ENCODE measurements at regions not wholly inside any gene's neighbourhood (a gene's known extent, or its start where the extent isn't known, plus 50 kb on each side); places are given as distances from the start of the nearest gene placed in this dataset.

GRCh38 chr12:19872621-19873540 is 433.6 kb downstream of the AEBP2 start:
- no peak for DNase-seq (ENCODE audit: low read depth)

GRCh38 chr12:19880076-19880475 is 440.8 kb downstream of the AEBP2 start:
- DNase-seq (ENCODE audit: low read depth): no peak

GRCh38 chr12:19880721-19881120 is 441.4 kb downstream of the AEBP2 start:
- no peak for DNase-seq (ENCODE audit: low read depth)

GRCh38 chr12:19882346-19882745 is 443.1 kb downstream of the AEBP2 start:
- no peak for DNase-seq (ENCODE audit: low read depth)

- no peak for DNase-seq (ENCODE audit: low read depth)
Measured at GRCh38 chr12:19884021-19884492, 444.8 kb downstream of the AEBP2 start.

GRCh38 chr12:19885093-19885812 is 446.0 kb downstream of the AEBP2 start:
- DNase-seq (ENCODE audit: low read depth): no peak

- DNase-seq (ENCODE audit: low read depth): no peak
Measured at GRCh38 chr12:19886065-19886464, 446.8 kb downstream of the AEBP2 start.

GRCh38 chr12:19886639-19887064 is 447.4 kb downstream of the AEBP2 start:
- DNase-seq (ENCODE audit: low read depth): no peak

- no peak for DNase-seq (ENCODE audit: low read depth)
Measured at GRCh38 chr12:19890024-19890423, 450.7 kb downstream of the AEBP2 start.

- DNase-seq (ENCODE audit: low read depth): no peak
Measured at GRCh38 chr12:19891936-19892591, 452.8 kb downstream of the AEBP2 start.

GRCh38 chr12:19893514-19893913 is 454.2 kb downstream of the AEBP2 start:
- DNase-seq (ENCODE audit: low read depth): no peak

GRCh38 chr12:19894050-19894449 is 454.8 kb downstream of the AEBP2 start:
- no peak for DNase-seq (ENCODE audit: low read depth)

- DNase-seq (ENCODE audit: low read depth): no peak
Measured at GRCh38 chr12:19894803-19895202, 455.5 kb downstream of the AEBP2 start.

GRCh38 chr12:19895246-19896020 is 456.1 kb downstream of the AEBP2 start:
- DNase-seq (ENCODE audit: low read depth): no peak

GRCh38 chr12:19896041-19896440 is 456.7 kb downstream of the AEBP2 start:
- DNase-seq (ENCODE audit: low read depth): no peak

GRCh38 chr12:19896534-19896933 is 457.2 kb downstream of the AEBP2 start:
- DNase-seq (ENCODE audit: low read depth): no peak

GRCh38 chr12:19897900-19898408 is 458.7 kb downstream of the AEBP2 start:
- DNase-seq (ENCODE audit: low read depth): no peak

- DNase-seq (ENCODE audit: low read depth): no peak
Measured at GRCh38 chr12:19901841-19902240, 462.5 kb downstream of the AEBP2 start.

- no peak for DNase-seq (ENCODE audit: low read depth)
Measured at GRCh38 chr12:19904819-19905218, 463.5 kb upstream of the PDE3A start.

- no peak for DNase-seq (ENCODE audit: low read depth)
Measured at GRCh38 chr12:19908830-19909229, 459.5 kb upstream of the PDE3A start.

GRCh38 chr12:19909418-19909817 is 458.9 kb upstream of the PDE3A start:
- DNase-seq (ENCODE audit: low read depth): no peak

- DNase-seq (ENCODE audit: low read depth): no peak
Measured at GRCh38 chr12:19910681-19911080, 457.7 kb upstream of the PDE3A start.
